ENCODE measurements at regions not wholly inside any gene's neighbourhood (a gene's known extent, or its start where the extent isn't known, plus 50 kb on each side); places are given as distances from the start of the nearest gene placed in this dataset.

DNA sequence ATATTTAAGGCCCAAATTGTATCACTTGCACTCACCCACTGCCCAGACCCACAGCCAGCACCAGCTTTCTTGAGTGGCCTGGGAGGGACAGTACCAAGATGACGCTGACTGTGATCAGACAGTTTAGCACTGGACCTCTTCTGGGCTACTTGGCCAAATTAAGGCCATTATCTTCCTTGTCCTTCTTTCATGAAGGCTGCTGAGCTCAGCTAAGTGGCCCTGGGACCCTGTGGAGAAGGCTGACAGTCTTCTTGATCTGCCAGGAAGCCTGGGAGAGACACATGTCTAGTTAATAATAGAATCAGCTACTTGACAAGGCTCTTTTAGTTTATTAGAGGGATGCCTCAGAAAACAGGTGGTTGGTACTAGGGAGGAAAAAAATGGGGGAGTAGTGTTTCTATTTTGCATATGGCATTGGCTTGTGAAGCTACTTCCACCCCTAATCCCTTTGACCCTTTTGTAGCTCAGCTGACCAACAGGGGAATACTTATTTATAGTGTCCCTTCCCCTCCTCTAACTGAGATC lies 127.9 kb upstream of the NTM start:
- Mint-ChIP-seq H3K27me3 (ENCODE audit: low read depth) (peaks cover 1% of the 10 kb centered on the region), H3K9me3 (no peaks in the 10 kb centered on the region), H3K27ac (no peak overlapping the region), H3K36me3 (ENCODE audit: insufficient read depth in 1 of 3, low read depth in 3 of 3) (no peaks in the 10 kb centered on the region), H3K4me3 (no peak overlapping the region), H3K4me1 (peaks cover 19 to 28% of the 10 kb centered on the region in 2 experiments)
- H2AK5ac ChIP-seq (ENCODE audit: insufficient read length, low read length), result no peak overlapping the region
- H3K23me2 ChIP-seq (ENCODE audit: insufficient read length, low read depth, low read length, poor library complexity, severe bottlenecking), result no peaks in the 10 kb centered on the region
- no peak for DNase-seq
- H2BK15ac ChIP-seq (ENCODE audit: low read depth, low read length), result no peak overlapping the region
- H3K23ac ChIP-seq (ENCODE audit: insufficient read length, low read depth, low read length), result no peak overlapping the region
- H3K79me1 ChIP-seq (ENCODE audit: insufficient read depth, low read depth, low read length, poor library complexity, severe bottlenecking), result no peaks in the 10 kb centered on the region
- H3K4me1 ChIP-seq (ENCODE audit: insufficient read depth, low read length), result peaks cover 6% of the 10 kb centered on the region; the same call in 1 of the 2 replicates
- H2BK12ac ChIP-seq (ENCODE audit: insufficient read length, low read depth, low read length), result no peak overlapping the region
- no peak overlapping the region for H3K27ac ChIP-seq (ENCODE audit: insufficient read length, low read depth, low read length)
- no peak for TF ChIP-seq CTCF (conservative IDR thresholded peaks at IDR 0.05)
- H4K5ac ChIP-seq (ENCODE audit: insufficient read length, low read depth, low read length), result no peak overlapping the region
- no peak overlapping the region for H2BK5ac ChIP-seq (ENCODE audit: insufficient read length, low read length)
- H3K14ac ChIP-seq (ENCODE audit: insufficient read depth, low read length), result no peak overlapping the region
- H3K9ac ChIP-seq (ENCODE audit: extremely low read depth, insufficient read length, low read length), result no peak overlapping the region
- H2BK120ac ChIP-seq (ENCODE audit: low read depth, low read length, poor library complexity, severe bottlenecking), result no peak overlapping the region
- WGBS (ENCODE audit: extremely low coverage, insufficient read length, low lambda C conversion rate), result no CpG with 5 or more reads among the region's 1 CpG
- no peaks in the 10 kb centered on the region for H3K27me3 ChIP-seq (ENCODE audit: insufficient read depth, low read length)
- no peak overlapping the region for H3K4me2 ChIP-seq (ENCODE audit: insufficient read depth, insufficient read length, low read length)
- no peak overlapping the region for H3K56ac ChIP-seq (ENCODE audit: insufficient read length, low read depth, low read length)
- no peak overlapping the region for H2BK20ac ChIP-seq (ENCODE audit: low read depth, low read length, poor library complexity, severe bottlenecking)
- H3K79me2 ChIP-seq (ENCODE audit: insufficient read depth, low read length), result no peaks in the 10 kb centered on the region
- no peaks in the 10 kb centered on the region for H3K9me3 ChIP-seq (ENCODE audit: control insufficient read depth, low read depth, low read length)
- no peaks in the 10 kb centered on the region for H4K20me1 ChIP-seq (ENCODE audit: control insufficient read depth, insufficient read depth, insufficient read length)
- H2AFZ ChIP-seq (ENCODE audit: low read length), result no peak overlapping the region
- H3K18ac ChIP-seq (ENCODE audit: insufficient read length, low read depth, low read length), result no peak overlapping the region
- H3K4ac ChIP-seq (ENCODE audit: low read depth, low read length), result no peak overlapping the region
- no peak overlapping the region for H4K8ac ChIP-seq (replicated peaks; ENCODE audit: insufficient read length, low read depth, low read length)
- no peak overlapping the region for H3T11ph ChIP-seq (ENCODE audit: low read length)
- H4K91ac ChIP-seq (ENCODE audit: insufficient read length, low read depth, low read length), result no peak overlapping the region

Data from H9 (cell line).